Stimulated activated naive CD8-positive, alpha-beta T cell treated with anti-CD3 and anti-CD28 coated beads, Interleukin-15, Interleukin-2, amounts not matched to agents 100 ng/mL and 50 ng/mL, for 24 hours (primary cell): ENCODE measurements at regions not wholly inside any gene's neighbourhood (a gene's known extent, or its start where the extent isn't known, plus 50 kb on each side); places are given as distances from the start of the nearest gene placed in this dataset.
A peak's percentile ranks its signal among the peaks of the same experiment; 100 is the strongest.

Experiments
- H3K27ac Mint-ChIP-seq: one replicate; pipeline ENCODE4 v1.8.0; 2021; ENCODE audit warnings: mild to moderate bottlenecking, mixed read lengths
- H3K27me3 Mint-ChIP-seq: one replicate; pipeline ENCODE4 v1.8.0; 2021; ENCODE audit warnings: mixed read lengths
- H3K36me3 Mint-ChIP-seq: one replicate; pipeline ENCODE4 v1.8.0; 2021; ENCODE audit warnings: low read depth, mixed read lengths
- H3K4me1 Mint-ChIP-seq: one replicate; pipeline ENCODE4 v1.8.0; 2021; ENCODE audit warnings: low read depth, mixed read lengths
- H3K4me3 Mint-ChIP-seq: one replicate; pipeline ENCODE4 v1.8.0; 2021; ENCODE audit warnings: mild to moderate bottlenecking, mixed read lengths
- H3K9me3 Mint-ChIP-seq: one replicate; pipeline ENCODE4 v1.8.0; 2021; ENCODE audit warnings: mixed read lengths

- no peak overlapping the region for H3K27ac Mint-ChIP-seq
- H3K4me3 Mint-ChIP-seq = no peak overlapping the region
- peaks cover 3% of the 10 kb centered on the region for H3K9me3 Mint-ChIP-seq
- no peaks in the 10 kb centered on the region for H3K27me3 Mint-ChIP-seq
- no peaks in the 10 kb centered on the region for H3K36me3 Mint-ChIP-seq
- H3K4me1 Mint-ChIP-seq = peaks cover 31% of the 10 kb centered on the region
Observed at GRCh38 chr6:118761645-118762044, 110.3 kb upstream of the CEP85L start.

- Mint-ChIP-seq H3K4me3 (no peak overlapping the region), H3K27ac (peak overlapping the region; percentile 4), H3K4me1 (peaks cover 45% of the 10 kb centered on the region), H3K27me3 (no peaks in the 10 kb centered on the region), H3K9me3 (peaks cover 3% of the 10 kb centered on the region), H3K36me3 (no peaks in the 10 kb centered on the region)
Observed at GRCh38 chr6:118758946-118759345, 107.6 kb upstream of the CEP85L start.

GRCh38 chr6:118755941-118756646, 104.7 kb upstream of the CEP85L start:
- Mint-ChIP-seq H3K27ac (peak overlapping the region; percentile 91), H3K27me3 (no peaks in the 10 kb centered on the region)

GRCh38 chr6:118752803-118753202, 101.4 kb upstream of the CEP85L start:
- H3K4me3 Mint-ChIP-seq = no peak overlapping the region
- peaks cover 16% of the 10 kb centered on the region for H3K9me3 Mint-ChIP-seq
- peaks cover 53% of the 10 kb centered on the region for H3K4me1 Mint-ChIP-seq
- H3K27me3 Mint-ChIP-seq = no peaks in the 10 kb centered on the region
- H3K36me3 Mint-ChIP-seq = no peaks in the 10 kb centered on the region
- no peak overlapping the region for H3K27ac Mint-ChIP-seq

More at GRCh38 chr6:118755941-118756646, 104.7 kb upstream of the CEP85L start:
- Mint-ChIP-seq H3K9me3 (peaks cover 16% of the 10 kb centered on the region), H3K36me3 (no peaks in the 10 kb centered on the region), H3K4me3 (peak overlapping the region; percentile 25), H3K4me1 (peaks cover 45% of the 10 kb centered on the region)

- Mint-ChIP-seq H3K27me3 (no peaks in the 10 kb centered on the region), H3K36me3 (no peaks in the 10 kb centered on the region), H3K4me3 (no peak overlapping the region), H3K27ac (no peak overlapping the region), H3K4me1 (peaks cover 45% of the 10 kb centered on the region), H3K9me3 (peaks cover 13% of the 10 kb centered on the region)
Observed at GRCh38 chr6:118751072-118751471, 99.7 kb upstream of the CEP85L start.

GRCh38 chr6:118750143-118750542, 98.8 kb upstream of the CEP85L start:
- Mint-ChIP-seq H3K27ac (peak overlapping the region; percentile 1), H3K4me3 (no peak overlapping the region), H3K27me3 (no peaks in the 10 kb centered on the region), H3K9me3 (peaks cover 13% of the 10 kb centered on the region), H3K4me1 (peaks cover 44% of the 10 kb centered on the region), H3K36me3 (no peaks in the 10 kb centered on the region)

GRCh38 chr6:118748311-118749062, 97.1 kb upstream of the CEP85L start:
- H3K27ac Mint-ChIP-seq = no peak overlapping the region
- no peaks in the 10 kb centered on the region for H3K27me3 Mint-ChIP-seq
- H3K36me3 Mint-ChIP-seq = no peaks in the 10 kb centered on the region
- H3K4me3 Mint-ChIP-seq = no peak overlapping the region
- peaks cover 47% of the 10 kb centered on the region for H3K4me1 Mint-ChIP-seq
- H3K9me3 Mint-ChIP-seq = peaks cover 13% of the 10 kb centered on the region

- no peak overlapping the region for H3K4me3 Mint-ChIP-seq
- H3K4me1 Mint-ChIP-seq = peaks cover 47% of the 10 kb centered on the region
- no peaks in the 10 kb centered on the region for H3K36me3 Mint-ChIP-seq
- peaks cover 5% of the 10 kb centered on the region for H3K9me3 Mint-ChIP-seq
- H3K27ac Mint-ChIP-seq = no peak overlapping the region
- no peaks in the 10 kb centered on the region for H3K27me3 Mint-ChIP-seq
Observed at GRCh38 chr6:118746825-118747174, 95.4 kb upstream of the CEP85L start.

GRCh38 chr6:118746145-118746824, 94.9 kb upstream of the CEP85L start:
- peaks cover 47% of the 10 kb centered on the region for H3K4me1 Mint-ChIP-seq
- peaks cover 2% of the 10 kb centered on the region for H3K9me3 Mint-ChIP-seq
- H3K27ac Mint-ChIP-seq = no peak overlapping the region
- H3K4me3 Mint-ChIP-seq = no peak overlapping the region
- no peaks in the 10 kb centered on the region for H3K27me3 Mint-ChIP-seq
- no peaks in the 10 kb centered on the region for H3K36me3 Mint-ChIP-seq

- no peaks in the 10 kb centered on the region for H3K9me3 Mint-ChIP-seq
- no peaks in the 10 kb centered on the region for H3K36me3 Mint-ChIP-seq
- H3K4me1 Mint-ChIP-seq = peaks cover 46% of the 10 kb centered on the region
- H3K27ac Mint-ChIP-seq = no peak overlapping the region
- H3K4me3 Mint-ChIP-seq = no peak overlapping the region
- no peaks in the 10 kb centered on the region for H3K27me3 Mint-ChIP-seq
Observed at GRCh38 chr6:118745156-118745555, 93.8 kb upstream of the CEP85L start.

GRCh38 chr6:118744261-118744941, 93.0 kb upstream of the CEP85L start:
- H3K27me3 Mint-ChIP-seq = no peaks in the 10 kb centered on the region
- H3K4me1 Mint-ChIP-seq = peaks cover 45% of the 10 kb centered on the region
- no peaks in the 10 kb centered on the region for H3K9me3 Mint-ChIP-seq
- H3K27ac Mint-ChIP-seq = no peak overlapping the region
- no peaks in the 10 kb centered on the region for H3K36me3 Mint-ChIP-seq
- H3K4me3 Mint-ChIP-seq = no peak overlapping the region

GRCh38 chr6:118743746-118744145, 92.4 kb upstream of the CEP85L start:
- peaks cover 45% of the 10 kb centered on the region for H3K4me1 Mint-ChIP-seq
- H3K27me3 Mint-ChIP-seq = no peaks in the 10 kb centered on the region
- H3K4me3 Mint-ChIP-seq = no peak overlapping the region
- H3K36me3 Mint-ChIP-seq = no peaks in the 10 kb centered on the region
- H3K27ac Mint-ChIP-seq = no peak overlapping the region
- H3K9me3 Mint-ChIP-seq = no peaks in the 10 kb centered on the region

GRCh38 chr6:118740372-118740771, 89.0 kb upstream of the CEP85L start:
- Mint-ChIP-seq H3K36me3 (no peaks in the 10 kb centered on the region), H3K9me3 (no peaks in the 10 kb centered on the region), H3K27me3 (no peaks in the 10 kb centered on the region), H3K4me1 (peaks cover 44% of the 10 kb centered on the region), H3K27ac (no peak overlapping the region), H3K4me3 (no peak overlapping the region)

- Mint-ChIP-seq H3K27me3 (no peaks in the 10 kb centered on the region), H3K4me1 (peaks cover 45% of the 10 kb centered on the region), H3K9me3 (no peaks in the 10 kb centered on the region), H3K4me3 (no peak overlapping the region), H3K36me3 (no peaks in the 10 kb centered on the region), H3K27ac (no peak overlapping the region)
Observed at GRCh38 chr6:118739696-118740353, 88.4 kb upstream of the CEP85L start.
